ENCODE measurements at regions not wholly inside any gene's neighbourhood (a gene's known extent, or its start where the extent isn't known, plus 50 kb on each side); places are given as distances from the start of the nearest gene placed in this dataset.
"Not testable (repeated sequence)": the region's sequence is repeated elsewhere in the genome, so short reads cannot be mapped to it uniquely, and the experiment has no call there.

DNA sequence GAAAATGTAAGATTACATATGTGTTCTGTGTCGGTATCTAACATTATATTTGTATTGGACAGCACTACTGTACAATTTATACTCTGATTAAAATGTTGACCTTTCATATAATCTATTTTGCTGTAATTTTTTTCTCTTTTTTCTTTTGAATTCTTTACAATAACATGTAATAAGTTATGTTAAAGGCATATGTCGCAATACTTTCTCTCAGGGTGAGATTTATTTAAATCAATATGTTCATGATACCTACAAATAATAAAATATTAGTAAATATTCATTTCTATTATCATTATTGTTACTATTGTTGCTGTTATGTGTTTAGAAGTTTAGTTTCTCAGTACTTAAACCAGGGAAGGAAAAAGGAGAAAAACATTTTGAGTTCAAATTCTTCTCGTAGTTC lies 807.4 kb downstream of the STIM2 start:
- DNase-seq: no peak

DNA sequence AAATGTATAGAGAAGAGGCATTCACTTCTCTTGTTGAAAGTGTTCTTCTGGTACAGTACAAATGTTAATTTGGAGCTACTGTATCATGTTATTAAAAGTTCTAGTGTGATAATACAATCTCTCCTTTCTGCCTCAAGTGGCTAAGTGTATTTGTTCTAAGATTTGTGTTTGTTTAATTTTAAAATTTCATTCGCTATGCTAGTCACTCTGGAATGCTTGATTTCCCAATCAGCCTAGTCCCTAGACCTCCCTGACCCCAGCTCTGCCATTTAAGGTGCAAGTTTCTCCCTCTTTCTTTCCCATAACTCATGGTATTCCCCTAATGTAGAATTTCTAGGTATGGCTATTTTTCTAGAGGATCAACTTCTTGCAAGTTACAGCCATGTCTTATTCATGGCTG lies 817.4 kb downstream of the STIM2 start:
- no peak for DNase-seq

DNA sequence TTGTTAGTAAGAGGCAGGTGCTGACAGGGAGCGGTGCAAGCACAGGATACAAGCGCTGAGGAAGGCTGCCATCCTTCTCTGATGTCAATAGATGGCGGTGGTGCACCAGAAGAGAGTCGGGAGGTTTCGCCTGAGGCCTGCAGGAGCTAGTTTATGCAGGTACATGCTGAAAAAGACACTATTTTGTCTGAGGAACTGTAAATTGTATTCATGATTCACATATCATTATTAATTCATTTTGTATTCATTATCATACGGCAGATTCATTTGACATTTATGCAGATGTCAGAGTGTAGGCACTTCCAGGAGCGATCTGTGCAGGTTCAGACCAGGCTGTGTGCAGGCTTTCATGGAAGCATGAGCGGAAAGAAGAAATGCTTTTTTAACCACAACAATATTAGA lies 824.0 kb downstream of the STIM2 start:
- no peak for DNase-seq

DNA sequence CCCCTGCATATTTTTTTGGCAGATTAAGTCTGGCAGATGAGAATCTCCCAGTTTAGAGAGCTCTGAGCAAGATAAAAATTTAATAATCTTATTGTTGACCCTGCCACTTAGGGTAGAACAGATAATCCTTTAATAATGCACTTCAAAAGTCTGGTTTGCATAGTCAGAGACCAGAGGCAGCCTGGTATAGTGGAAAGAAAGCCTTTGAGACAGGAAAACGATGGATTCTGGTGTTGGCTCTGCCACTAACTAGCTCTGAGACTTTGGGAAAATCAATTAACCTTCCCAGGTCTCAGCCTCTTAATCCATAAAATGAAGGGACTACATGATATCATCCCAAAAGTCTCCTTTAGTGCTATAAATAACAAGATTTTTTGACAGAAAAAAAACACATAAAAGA lies 824.5 kb downstream of the STIM2 start:
- DNase-seq: no peak

DNA sequence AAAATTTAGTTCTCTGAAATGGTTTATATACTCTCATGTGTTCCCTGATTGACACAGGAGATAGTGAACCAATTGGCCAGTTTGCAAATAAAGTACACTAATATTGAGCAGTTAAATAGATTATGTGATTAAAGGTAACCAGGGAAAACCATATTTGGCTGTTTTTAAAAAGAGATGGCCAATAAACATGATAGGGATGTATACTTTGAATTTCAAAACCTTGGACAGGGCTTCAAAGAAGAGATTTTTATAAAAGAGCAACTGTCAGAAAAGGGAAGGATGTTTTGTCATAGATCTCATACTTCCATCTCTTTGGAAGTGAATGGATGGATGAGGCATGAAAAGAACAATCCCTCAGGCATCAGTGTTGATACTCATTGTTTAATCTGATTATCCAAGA lies 825.3 kb downstream of the STIM2 start:
- no peak for DNase-seq

DNA sequence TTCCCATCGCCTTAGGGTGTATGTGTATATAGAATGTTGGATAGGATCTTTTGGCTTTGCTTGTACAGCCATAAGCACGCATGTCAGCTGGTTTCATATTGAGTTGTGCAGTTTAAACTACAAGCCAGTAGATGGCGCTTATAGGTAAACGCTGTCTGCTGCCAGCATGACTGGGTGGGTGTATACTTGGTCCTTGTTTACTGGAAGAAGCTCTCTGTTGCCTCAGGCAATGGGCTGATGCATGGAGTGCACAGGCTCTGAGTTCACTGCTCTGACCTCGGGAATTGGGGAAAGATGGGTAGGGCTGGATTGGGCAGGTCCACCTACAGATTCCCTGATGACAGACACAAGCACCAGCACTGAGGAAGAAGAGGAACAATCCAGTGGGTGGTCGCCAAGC lies 831.5 kb downstream of the STIM2 start:
- DNase-seq: no peak

DNA sequence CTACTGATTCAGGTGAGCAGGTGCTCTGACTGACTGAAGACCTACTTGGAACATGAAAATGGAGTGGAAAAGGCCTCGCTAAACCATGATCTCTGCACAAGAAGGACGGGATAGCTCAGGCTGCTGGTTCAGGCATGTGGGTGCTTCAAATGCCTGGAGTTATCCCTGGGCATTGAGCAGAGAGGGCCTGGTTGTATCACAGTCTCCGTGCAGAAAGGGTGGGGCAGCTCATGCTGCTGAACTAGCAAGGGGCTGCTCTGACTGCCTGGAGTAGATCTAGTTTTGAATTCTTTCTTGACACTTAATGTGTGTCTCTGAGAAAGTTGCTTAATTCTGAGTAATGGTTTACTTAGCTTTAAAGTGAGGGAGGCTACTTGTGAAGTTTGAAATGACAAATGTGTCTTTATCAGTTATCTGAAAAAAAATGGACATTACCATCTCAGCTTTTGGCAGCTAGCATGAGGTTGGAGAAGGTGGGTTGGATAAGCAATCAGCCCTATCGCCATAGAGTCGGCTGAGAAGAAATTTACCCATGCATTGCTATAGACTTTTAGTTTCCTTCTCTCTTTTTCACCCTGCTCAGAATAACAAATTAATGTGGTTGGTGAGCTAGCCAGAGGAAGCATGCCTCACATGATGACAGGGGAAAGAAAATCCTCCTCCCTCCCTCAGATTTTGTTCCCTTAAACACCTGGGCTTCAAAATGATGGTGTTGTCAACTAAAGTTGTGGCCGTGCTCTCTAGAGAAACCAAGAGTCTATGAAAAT lies 832.4 kb downstream of the STIM2 start:
- no peak for DNase-seq

DNA sequence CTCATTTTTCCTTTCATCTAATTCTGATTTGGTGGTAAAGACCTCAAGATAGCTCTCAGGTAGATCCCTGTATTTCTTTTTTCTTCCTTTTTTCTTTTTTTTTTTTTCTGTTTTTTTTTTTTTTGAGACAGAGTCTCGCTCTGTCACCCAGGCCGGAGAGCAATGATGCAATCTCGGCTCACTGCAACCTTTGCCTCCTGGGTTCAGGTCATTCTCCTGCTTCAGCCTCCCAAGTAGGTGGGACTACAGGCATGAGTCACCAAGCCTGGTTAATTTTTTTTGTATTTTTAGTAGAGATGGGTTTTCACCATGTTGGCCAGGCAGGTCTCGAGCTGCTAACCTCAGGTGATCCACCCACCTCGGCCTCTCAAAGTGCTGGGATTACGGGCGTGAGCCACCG lies 835.6 kb downstream of the STIM2 start:
- DNase-seq: not testable (repeated sequence)

DNA sequence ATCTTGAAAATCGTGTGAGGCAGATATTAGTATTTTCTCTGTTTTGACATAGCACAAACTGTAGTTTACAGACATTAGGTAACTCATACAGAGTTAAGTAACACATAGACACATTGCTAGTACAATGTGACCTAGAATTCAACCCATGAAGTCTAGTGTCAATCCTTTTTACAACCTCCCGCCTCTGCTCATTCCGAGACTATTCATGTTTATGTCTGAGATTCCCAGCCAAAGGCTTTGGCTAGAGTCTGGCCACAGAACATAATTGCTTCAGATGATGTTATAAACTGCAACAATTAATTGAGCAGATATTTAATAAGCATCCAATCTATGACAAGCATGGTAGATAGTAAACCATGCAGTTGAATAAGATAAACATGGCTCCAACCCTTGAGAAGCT lies 841.0 kb downstream of the STIM2 start:
- no peak for DNase-seq

DNA sequence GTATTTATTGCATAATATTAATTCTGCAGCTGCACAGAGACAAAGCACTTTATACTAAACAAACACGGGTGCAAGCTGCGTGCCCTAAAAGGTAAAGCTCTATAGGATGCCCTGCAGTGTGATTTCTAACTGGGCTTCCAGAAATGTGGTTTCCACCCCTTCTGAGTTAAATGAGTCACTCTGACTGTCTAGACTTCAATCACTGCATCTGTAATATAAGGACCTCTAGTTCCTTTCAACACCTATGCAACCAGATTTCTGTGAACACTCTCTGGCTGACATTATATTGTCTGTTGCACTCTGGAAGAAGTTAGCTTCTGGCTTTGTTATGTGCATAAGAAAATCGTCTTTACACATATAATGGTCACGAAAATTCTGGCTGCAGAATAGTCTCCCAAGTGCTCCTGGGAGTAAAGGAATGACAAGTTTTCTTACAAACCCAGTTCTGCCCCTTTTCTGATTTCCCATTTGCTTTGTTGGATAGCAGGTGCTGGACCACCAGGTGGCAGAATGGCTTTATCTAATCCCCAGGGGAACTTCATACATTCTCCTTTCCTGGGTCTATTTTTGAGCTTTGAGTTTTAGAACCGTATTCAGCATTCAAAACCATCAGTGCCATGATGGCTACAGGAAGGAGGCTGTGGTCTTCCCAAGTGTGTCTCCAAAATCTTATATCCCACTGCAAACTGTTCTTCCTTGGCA lies 842.2 kb downstream of the STIM2 start:
- DNase-seq: no peak

DNA sequence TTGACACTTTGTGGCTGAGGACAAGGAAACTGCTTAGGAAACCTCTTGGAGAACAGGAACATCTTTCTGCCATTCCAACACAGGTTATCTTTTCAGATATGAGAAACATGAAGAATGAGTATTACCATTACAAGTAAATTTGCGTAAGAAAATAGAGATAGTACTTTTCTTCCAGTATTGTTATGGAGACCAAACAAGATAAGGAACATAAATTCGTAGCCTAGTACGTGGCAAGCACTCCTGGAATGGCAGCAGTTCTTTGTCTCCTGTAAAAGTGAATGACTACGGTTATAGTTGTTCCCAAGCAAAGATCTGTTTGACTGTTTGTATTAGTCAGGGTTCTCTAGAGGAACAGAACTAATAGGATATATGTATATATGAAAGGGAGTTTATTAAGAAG lies 843.1 kb downstream of the STIM2 start:
- DNase-seq: no peak

DNA sequence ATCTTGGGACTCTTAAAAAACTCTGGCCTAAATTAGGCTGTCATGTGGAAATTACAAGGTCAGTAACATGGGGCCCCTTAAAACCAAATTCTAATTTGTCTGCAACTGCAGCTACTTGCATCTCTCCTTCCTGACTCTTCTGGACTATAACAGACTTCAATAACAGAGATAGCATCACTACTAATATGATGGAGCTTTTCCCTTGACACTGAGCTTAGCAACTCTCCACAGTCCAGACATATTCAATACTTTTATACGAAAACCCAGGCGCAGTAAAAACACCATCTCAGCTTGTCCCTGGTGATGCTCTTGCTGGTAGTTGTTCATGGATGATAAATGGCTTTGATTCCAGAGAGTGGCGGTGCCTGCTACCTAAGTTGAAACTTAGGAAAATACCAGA lies 850.4 kb downstream of the STIM2 start:
- DNase-seq: no peak

DNA sequence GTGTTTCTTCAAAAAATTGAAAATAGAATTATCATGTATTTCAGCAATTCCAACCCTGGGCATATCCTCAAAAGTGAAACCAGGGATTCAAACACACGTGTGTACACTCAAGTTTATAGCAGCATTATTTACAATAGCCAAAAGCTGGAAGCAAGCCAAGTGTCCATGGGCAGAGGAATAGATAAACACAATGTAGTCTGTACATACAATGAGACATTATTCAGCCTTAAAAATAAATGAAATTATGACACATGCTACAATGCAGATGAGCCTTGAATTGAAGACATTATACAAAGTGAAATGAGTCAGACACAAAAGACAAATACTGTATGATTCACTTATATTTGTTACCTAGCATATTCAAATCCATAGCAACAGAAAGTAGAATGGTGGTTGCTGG lies 853.4 kb downstream of the STIM2 start:
- no peak for DNase-seq

DNA sequence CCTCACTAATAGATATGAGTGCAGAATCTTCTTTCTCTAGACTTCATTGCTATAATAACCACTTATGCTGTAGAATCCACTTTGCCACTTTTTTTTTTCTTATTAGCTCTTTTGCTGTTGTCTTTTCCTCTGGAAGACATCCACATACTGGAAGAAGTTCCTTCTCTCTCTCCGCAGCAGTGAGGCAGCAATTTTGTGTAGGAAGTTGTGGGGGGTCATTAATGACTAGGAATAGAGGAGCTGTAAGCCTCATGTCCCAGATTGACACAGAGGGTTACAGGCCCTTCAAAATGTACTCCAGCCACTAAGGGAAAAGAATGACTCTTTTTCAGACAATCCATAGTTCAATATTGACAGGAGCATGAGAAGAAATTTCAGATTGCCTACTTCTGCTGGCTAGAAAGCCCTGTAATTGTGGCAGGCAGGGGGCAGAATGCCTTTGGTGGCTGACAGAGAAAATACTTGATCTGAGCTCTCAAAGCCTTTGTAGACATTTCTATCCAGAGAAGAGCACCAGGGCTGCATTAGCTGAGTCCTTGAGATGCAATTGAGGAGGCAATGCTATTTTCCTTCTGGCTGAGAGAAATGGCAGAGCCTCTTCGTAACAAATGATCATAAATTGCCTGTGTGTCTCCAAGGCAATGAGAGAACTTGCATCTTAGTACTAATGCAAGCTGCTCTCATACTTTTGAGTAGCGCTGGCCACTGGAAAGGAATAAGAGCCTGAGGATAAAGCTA lies 856.2 kb downstream of the STIM2 start:
- DNase-seq: no peak

DNA sequence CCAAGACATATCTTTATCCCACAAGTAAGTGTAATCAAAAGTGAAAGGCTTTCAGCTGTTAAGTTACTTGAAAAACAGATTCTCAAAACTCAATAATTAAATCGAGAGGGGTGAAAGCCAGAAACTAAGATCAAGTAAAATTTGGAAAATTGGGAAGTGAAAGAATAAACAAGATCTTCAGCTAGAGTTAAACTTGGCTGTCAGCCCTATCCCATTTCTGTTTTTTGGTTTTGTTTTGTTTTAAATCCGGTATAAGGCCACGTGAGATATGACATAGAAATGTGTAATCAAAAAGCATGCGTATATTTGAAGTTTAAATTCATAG lies 856.8 kb downstream of the STIM2 start:
- no peak for DNase-seq

DNA sequence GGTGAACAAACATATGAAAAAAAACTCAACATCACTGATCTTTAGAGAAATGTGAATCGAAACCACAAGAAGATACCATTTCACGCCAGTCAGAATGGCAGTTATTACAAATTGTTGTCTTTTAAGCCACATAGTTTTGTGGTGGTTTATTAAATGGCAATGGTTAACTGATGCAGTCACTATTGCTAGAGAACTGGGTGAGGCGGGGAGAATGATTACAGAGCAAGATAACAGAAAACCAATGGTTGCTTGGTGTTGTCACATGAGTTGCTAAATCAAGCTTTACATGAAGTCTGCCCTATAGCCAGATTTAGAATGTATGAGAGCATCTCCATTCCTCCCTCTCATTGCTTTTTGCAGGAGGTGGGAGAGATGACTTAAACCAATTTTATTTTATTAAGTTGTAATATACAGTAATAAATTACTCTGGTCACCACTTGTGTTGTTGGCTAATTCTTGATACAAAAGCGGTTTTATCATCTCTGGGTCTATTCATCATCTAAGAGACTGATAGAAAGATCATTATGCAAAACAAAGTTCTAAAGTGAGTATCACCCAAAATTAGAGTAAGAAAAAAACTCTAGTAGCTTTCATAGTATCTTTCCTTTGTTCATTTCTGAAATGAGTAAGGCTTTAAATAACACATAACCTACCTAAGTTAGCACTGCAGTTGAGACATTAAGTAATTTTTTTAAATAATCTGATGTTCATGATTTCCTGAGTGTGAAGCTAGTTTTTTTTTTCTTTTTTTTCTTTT lies 859.5 kb downstream of the STIM2 start:
- DNase-seq: no peak

DNA sequence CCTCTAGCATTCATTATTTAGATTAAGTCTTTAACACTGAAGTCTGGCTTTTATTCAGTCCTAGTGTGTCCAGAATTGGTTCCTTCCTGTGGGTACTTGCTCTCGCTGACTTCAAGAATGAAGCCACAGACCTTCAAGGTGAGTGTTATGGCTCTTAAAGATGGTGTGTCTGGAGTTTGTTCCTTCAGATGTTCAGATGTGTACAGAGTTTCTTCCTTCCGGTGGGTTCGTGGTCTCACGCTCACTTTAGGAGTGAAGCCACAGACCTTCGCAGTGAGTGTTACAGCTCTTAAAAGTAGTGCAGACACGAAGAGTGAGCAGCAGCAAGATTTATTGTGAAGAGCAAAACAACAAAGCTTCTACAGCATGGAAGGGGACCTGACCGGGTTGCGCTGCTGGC lies 860.6 kb downstream of the STIM2 start:
- no peak for DNase-seq

DNA sequence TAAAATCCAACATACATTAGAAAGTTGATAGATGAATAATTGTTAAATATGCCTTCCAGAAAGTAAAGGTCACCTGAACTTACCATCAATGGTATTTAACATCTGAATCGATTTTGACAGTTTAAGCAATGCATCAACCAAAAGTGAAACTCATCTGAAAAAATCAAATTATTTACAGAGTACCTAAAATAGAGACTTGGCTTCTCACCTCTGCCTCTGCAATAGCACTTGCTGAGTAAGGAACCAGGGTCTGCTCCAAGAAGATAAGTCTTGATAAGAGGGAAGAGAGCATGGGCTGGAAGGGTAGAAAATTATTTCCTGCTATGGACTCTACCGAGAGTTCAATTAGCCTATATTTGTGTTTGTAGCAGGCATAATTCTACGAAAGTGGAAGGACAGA lies 868.3 kb downstream of the STIM2 start:
- DNase-seq: no peak

DNA sequence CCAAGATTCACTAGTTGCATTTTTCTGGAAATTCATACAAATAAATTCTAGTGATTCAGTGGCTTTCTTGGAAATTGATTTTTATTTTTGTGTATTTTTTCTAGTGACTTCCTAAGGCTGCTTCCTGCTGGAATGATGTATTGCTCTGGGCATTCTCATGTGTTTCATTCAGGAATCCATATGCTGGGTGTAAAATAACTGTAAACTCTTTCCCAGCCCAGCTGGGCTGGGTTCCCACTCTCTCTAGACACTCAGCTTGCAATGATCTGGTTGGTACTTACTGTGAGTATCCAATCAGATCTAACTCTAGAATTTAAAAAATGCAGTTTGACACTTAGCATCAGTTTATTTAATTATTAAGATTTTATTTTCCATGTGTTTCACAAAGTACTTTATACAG lies 882.2 kb downstream of the STIM2 start:
- no peak for DNase-seq

DNA sequence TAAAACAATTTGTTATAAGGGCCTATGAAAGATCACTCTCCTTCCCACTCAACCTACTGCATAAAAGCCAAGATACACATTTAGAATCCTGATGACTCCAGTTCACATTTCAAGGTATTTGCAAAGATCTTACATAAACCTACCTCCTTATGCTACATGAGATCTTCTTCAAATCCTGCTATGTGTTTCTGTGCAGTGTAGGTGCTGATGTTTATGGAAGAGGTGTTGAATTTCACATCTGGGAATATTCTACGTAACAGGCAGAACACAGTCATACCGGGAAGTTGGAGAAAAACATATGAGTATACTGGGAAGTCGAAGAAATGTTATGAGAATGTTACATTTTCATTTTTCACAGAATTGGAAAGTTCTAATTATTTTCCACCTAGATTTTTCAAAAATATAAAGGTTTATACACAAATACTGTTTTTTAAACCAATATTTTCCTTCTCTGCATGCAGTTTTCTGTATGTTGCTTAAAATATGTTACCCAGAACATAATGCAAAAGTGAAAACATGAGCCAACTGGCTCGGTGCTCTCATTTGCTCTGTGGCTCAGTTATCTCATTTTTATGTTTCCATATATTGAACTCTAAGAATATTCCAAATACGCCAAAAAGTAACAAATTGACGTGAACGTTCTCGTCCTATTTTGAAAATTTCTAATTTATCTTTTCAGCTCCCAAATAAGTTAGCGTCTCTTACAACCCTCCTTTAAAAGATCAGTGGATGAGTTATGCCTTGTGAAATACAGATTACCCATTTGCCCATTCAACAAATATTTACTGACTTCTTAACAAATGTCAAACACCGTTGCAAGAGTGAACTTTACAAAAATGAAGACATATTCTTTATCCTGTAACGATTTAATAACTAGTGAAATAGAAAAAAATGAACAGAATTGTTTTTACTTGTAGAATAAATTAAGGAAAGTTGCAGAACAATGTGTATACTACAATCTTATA lies 899.3 kb downstream of the STIM2 start:
- DNase-seq: no peak

DNA sequence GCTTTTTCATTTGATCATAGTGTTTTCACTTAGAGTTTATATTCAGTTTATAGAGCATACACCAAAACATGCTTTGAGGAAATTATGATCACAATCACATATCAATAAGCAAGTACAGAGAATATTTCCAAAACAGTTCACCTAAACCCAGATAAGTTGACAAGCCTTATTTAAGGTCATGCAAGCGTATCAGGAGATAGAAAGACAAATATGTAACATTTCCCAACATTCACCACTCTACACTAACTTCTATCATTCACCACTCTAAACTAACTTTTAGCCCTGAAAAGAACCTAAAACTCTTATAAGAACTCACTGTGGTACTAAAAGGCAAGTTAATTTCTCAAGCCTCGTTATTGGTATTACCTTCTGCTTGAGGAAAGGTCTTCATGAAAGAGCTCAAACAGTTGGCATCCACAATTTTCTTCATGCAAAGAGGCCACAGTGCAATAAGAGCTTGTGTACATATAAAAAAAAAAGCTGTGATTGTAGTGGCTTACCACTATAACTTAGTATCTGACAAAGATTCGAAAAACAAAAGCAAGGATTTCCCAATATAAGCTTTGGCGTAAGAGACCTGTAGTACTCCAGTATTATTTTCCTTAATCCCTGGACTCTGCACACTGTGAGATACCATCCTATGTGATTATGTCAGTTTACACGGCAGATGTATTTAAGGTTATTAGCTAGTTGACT lies 903.3 kb downstream of the STIM2 start:
- DNase-seq: no peak

DNA sequence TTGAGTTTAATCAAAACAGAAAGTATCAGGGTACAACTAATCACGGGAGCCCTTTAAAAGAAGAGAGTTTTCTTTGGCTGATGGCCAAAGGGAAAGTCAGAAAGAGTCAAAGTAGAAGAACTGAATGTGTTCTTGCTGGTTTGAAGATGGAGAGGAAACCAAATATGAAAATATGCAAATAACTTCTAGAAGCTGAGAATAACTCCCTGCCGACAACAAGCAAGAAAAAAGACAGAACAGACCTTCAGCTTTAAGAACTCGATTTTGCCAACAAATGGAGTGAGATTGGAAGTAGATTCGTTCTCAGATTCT lies 903.8 kb downstream of the STIM2 start:
- DNase-seq: no peak

Data from activated naive CD4-positive, alpha-beta T cell treated with Interleukin-2 at 50 U/mL for 16 hours (primary cell).